GM18520 (cell line): ENCODE measurements at regions not wholly inside any gene's neighbourhood (a gene's known extent, or its start where the extent isn't known, plus 50 kb on each side); places are given as distances from the start of the nearest gene placed in this dataset.
"Not testable (repeated sequence)": the region's sequence is repeated elsewhere in the genome, so short reads cannot be mapped to it uniquely, and the experiment has no call there.

Experiments
- ATAC-seq: cut with Tn5 transposase; IDR thresholded peaks from one replicate; pipeline ENCODE4 v1.9.1; 2021; ENCODE audit not compliant: unreplicated experiment

- not testable (repeated sequence) for ATAC-seq
Measured at GRCh38 chr10:45117940-45118339, 117.2 kb downstream of the ZNF22 start.

GRCh38 chr10:45118929-45119328 is 118.2 kb downstream of the ZNF22 start:
- ATAC-seq: no peak

DNA sequence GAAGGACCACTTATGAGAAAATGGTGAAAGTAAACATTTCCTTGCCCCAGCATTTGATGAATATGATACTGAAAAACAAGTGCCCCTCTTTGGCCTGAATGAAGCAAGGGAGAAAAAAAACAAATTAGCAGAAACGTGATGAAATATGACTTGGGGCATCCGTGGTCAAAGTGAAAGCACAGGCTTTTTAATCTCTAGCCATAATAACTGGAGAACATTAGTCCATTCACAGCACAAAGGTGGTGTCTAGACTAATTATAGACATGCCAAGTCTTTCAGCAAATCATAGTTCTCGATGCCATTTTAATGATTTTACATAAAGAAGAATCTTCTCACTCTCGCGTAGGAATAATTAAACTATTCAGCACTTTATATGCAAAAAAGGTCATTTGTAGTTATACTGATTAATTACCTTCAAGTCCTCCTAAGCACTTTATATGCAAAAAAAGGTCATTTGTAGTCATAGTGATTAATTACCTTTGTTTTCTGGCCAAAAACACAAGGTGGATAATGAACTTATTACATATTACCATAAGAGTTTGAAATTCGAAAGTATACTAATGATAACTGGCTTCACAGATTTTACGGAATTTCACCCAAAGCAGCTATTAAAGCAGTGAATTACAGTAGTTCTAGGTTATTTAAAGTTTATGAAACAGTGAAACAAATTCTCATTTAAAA is 121.6 kb downstream of the ZNF22 start:
- ATAC-seq: not testable (repeated sequence)

GRCh38 chr10:45135443-45136198 is 134.9 kb downstream of the ZNF22 start:
- no peak for ATAC-seq

GRCh38 chr10:45136256-45136655 is 135.5 kb downstream of the ZNF22 start:
- ATAC-seq: no peak

- no peak for ATAC-seq
Measured at GRCh38 chr10:45144326-45145070, 143.8 kb downstream of the ZNF22 start.

GRCh38 chr10:45145143-45145542 is 144.4 kb downstream of the ZNF22 start:
- ATAC-seq: not testable (repeated sequence)

DNA sequence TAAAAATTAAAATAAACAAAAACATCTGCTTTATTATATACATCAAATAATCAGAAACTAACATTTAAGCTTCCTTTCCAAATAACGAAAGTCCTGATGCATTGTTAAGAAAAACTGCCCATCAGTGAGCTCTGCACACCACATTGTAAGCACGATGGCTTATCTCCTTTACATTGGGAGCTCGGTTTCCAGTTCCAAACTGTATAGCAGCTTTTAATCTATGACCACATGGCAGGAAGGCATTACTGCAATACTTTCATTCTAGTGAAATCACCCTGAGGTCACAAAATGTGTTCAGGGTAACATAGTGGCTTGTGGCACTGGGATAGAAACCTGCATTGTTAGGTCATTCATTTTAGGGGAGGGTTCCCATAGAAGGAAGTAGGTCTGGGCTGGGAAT is 146.3 kb downstream of the ZNF22 start:
- no peak for ATAC-seq

DNA sequence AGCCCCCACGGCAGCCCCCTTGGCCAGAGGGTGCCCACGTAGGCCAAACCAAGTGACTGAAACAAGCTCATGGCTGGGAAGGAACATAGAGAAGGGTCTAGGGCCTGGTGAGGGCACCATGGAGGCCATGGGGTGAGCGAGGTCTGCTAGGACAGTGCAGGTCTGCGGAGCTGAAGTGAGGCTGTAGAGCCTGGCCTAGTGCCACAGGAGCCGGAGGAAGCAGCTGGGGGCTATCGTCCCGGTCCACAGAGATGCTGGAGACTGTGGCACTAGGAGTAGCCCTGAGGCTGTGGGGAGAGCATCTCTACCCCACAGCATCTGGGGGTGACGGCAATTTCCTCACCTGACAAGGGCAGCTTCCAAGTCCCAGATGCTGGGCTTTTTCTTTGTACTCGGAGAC is 150.3 kb downstream of the ZNF22 start:
- no peak for ATAC-seq

DNA sequence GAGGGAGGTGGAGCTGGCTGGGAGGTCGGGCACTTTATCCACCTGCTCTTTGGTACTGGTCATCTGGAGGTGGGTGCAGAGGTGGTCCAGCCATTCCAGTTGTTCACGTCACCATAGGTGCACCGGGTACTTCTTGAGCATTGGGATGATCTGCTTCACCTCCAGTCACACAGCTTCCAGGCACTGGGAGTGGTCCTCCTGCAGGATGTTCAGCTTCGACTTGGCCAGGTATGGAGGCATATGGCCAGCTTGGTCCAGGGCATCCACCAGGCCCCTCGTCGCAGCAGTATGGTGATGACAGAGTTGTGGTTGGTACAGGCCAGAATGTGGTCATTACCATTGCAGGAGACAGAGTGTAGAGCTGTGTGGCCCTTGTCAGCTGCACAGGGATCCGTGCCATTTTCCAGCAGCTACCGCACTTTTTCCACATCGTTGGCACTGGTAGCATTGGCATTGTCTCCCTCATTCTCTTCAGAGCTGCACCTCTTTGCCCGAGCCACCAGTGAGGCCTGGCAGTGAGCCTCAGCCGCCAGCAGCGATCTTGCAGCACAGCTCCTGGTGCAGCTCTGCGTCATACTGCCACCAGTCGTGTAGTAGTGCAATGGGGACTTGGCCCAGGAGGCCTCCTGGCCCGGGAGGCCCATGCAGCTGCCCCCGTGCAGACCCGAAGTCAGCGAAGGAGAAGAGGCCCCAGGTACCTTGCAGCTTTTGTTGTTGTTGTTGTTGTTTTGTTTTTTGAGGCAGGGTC is 150.9 kb downstream of the ZNF22 start:
- no peak for ATAC-seq

GRCh38 chr10:45152726-45153125 is 152.0 kb downstream of the ZNF22 start:
- no peak for ATAC-seq

- no peak for ATAC-seq
Measured at GRCh38 chr10:45154502-45154901, 153.8 kb downstream of the ZNF22 start.

DNA sequence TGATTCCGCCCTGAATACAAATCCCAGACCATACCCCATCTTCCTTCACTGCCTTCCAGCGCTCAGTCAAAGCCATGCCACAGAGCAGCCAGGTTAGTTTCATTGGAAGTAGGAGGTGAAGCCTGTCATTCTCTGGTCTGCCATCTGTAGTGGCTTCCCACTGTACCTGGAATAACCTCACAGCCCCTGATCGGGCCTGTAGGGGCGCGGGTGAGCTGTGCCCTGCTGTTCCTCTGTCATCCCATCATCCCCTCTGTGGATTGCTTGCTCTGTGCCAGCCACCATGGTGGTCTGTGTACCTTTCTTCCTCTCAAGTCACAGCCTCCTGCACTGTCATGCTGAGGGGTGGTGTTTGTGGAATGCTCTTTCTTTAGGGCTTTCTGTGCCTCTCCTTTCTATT is 155.1 kb downstream of the ZNF22 start:
- no peak for ATAC-seq

- no peak for ATAC-seq
Measured at GRCh38 chr10:45160271-45160670, 155.1 kb downstream of the OR13A1 start.

GRCh38 chr10:45163315-45163975 is 152.0 kb downstream of the OR13A1 start:
- ATAC-seq: no peak

DNA sequence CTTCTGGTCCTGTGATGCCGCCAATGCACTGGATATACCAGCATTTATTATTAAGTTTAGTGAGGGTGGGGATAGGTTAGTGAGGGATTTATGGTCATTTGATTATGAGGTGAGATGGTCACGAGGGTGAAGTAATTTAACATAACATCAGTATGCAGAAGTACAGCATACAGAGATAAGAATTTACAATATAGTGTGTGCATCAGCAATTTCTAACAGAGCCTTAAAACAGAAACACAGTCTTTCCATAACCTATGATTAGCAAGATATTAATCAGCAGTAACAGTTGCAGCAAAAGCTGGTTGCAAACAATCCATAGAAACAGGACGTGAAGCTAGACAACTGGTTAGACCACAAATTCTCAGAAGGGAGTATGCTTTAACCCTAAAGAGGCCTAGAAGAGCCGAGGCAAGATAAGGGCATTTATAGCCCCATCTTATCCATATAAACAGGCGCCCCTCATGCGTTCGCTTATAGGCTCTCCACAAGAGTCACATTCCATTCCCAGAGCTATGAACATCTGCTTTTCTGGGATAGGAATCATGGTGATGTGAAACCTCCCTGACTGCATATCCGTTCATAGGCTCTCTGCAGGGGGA is 139.8 kb downstream of the OR13A1 start:
- ATAC-seq: not testable (repeated sequence)

DNA sequence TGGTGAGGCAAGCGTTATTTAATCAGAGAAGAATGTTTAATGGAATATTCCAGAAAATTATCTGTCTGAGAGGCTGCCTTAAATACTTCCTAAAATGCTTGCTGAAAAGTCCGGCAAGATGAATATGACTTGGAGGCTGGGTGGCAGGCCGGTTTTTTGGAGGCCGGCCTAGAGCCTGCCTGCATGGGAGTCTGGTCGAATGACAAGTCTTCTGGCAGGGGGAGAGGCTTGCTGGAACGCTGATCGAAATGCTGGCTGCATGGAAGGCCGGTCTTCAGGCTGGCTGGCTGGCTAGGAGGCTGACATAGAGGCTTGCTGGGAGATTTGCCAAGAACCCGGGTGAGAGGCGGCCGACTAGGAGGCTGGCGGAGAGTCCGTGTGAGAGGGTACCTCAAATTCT is 135.7 kb downstream of the OR13A1 start:
- no peak for ATAC-seq

DNA sequence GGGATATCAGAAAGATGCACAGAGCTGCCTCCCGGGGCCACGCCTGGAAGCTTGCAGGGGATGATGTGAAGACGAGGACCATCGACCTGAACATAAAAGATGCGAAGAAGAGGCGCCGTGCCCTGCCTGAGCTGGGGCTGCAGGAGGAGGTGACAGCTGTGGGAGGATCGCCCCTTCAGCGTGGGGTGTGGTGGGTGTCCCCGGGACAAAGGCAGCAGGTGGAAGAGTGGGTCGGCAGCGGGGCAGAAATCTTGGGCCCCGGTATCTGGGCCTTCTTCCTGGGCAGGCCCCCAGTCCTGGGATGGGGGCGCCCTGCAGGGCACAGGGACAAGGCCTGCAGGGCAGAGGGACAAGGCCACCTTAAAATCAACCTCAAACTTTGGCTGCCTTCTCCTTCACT is 134.9 kb downstream of the OR13A1 start:
- no peak for ATAC-seq

- no peak for ATAC-seq
Measured at GRCh38 chr10:45180946-45181875, 134.2 kb downstream of the OR13A1 start.
